HL-60 (cell line): ENCODE measurements at regions not wholly inside any gene's neighbourhood (a gene's known extent, or its start where the extent isn't known, plus 50 kb on each side); places are given as distances from the start of the nearest gene placed in this dataset.

Source experiments
- DNase-seq, 2 experiments: peaks; one replicate each; pipeline ENCODE4 v3.0.0-alpha.2; 2010 to 2020; ENCODE audit warnings: low read depth in 1 of 2, low spot score in 1 of 2
- H3K27ac ChIP-seq: fragments of 250-450 bp; sonication (Bioruptor Pico); replicated peaks from 2 replicates; pipeline ENCODE4 v1.5.1; 2020; ENCODE audit warnings: mild to moderate bottlenecking, moderate library complexity
- H3K27me3 ChIP-seq: fragments of 250-450 bp; sonication (Bioruptor Pico); 2 replicates; pipeline ENCODE4 v1.5.1; 2021; ENCODE audit warnings: mild to moderate bottlenecking, moderate library complexity; ENCODE audit not compliant: insufficient read depth, poor library complexity, severe bottlenecking
- H3K4me3 ChIP-seq: replicated peaks from 2 replicates; pipeline ENCODE4 v1.5.1; 2011; ENCODE audit warnings: mild to moderate bottlenecking, control low read depth, low read length; ENCODE audit not compliant: insufficient read depth
- GABPA ChIP-seq: IDR thresholded peaks from 2 replicates; pipeline ENCODE4 v1.6.1; 2012; ENCODE audit warnings: low read depth
- POLR2AphosphoS5 ChIP-seq: IDR thresholded peaks from 2 replicates; pipeline ENCODE4 v1.6.1; 2012; ENCODE audit warnings: low read depth
- SPI1 ChIP-seq: IDR thresholded peaks from 2 replicates; pipeline ENCODE4 v1.6.1; 2012; ENCODE audit warnings: low read depth, mild to moderate bottlenecking, borderline replicate concordance
- TF ChIP-seq, protein P1 (sequence below): IDR thresholded peaks from 2 replicates; pipeline ENCODE4 v1.6.1; 2012; ENCODE audit warnings: low read depth; ENCODE audit not compliant: insufficient replicate concordance
- TF ChIP-seq, protein P2 (sequence below): IDR thresholded peaks from one replicate; pipeline ENCODE4 v1.5.1; 2011; ENCODE audit warnings: low read length, control low read depth, inconsistent platforms; ENCODE audit not compliant: insufficient read depth

DNA sequence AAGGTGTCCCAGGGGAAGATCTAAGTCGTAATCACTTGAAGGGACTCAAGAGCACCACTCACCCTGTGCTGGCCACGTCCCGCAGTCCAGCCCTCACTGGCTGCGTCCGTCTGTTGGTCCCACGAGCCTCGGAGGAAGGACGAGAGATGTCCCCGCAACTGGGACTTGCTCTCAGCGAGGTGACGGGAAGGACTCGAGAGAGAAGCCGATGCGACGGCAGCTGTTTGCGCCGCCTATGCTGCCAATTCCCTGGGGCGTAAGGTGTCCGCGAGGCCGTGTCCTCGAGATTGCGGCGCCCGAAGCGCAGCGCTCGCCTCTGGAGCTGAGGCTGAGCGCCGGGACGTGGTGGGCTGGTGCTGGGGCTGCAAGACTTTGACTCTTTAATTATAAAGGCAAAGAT, 100.6 kb upstream of the SEMA3E start:
- H3K4me3 ChIP-seq, result no peak overlapping the region
- no peak for DNase-seq
- H3K27ac ChIP-seq, result no peak overlapping the region
- H3K27me3 ChIP-seq, result no peaks in the 10 kb centered on the region
- TF ChIP-seq, protein P1, sequence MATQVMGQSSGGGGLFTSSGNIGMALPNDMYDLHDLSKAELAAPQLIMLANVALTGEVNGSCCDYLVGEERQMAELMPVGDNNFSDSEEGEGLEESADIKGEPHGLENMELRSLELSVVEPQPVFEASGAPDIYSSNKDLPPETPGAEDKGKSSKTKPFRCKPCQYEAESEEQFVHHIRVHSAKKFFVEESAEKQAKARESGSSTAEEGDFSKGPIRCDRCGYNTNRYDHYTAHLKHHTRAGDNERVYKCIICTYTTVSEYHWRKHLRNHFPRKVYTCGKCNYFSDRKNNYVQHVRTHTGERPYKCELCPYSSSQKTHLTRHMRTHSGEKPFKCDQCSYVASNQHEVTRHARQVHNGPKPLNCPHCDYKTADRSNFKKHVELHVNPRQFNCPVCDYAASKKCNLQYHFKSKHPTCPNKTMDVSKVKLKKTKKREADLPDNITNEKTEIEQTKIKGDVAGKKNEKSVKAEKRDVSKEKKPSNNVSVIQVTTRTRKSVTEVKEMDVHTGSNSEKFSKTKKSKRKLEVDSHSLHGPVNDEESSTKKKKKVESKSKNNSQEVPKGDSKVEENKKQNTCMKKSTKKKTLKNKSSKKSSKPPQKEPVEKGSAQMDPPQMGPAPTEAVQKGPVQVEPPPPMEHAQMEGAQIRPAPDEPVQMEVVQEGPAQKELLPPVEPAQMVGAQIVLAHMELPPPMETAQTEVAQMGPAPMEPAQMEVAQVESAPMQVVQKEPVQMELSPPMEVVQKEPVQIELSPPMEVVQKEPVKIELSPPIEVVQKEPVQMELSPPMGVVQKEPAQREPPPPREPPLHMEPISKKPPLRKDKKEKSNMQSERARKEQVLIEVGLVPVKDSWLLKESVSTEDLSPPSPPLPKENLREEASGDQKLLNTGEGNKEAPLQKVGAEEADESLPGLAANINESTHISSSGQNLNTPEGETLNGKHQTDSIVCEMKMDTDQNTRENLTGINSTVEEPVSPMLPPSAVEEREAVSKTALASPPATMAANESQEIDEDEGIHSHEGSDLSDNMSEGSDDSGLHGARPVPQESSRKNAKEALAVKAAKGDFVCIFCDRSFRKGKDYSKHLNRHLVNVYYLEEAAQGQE, result no peak
- TF ChIP-seq SPI1, result no peak
- TF ChIP-seq POLR2AphosphoS5, result no peak
- TF ChIP-seq, protein P2, sequence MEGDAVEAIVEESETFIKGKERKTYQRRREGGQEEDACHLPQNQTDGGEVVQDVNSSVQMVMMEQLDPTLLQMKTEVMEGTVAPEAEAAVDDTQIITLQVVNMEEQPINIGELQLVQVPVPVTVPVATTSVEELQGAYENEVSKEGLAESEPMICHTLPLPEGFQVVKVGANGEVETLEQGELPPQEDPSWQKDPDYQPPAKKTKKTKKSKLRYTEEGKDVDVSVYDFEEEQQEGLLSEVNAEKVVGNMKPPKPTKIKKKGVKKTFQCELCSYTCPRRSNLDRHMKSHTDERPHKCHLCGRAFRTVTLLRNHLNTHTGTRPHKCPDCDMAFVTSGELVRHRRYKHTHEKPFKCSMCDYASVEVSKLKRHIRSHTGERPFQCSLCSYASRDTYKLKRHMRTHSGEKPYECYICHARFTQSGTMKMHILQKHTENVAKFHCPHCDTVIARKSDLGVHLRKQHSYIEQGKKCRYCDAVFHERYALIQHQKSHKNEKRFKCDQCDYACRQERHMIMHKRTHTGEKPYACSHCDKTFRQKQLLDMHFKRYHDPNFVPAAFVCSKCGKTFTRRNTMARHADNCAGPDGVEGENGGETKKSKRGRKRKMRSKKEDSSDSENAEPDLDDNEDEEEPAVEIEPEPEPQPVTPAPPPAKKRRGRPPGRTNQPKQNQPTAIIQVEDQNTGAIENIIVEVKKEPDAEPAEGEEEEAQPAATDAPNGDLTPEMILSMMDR, result no peak
- TF ChIP-seq GABPA, result no peak

DNA sequence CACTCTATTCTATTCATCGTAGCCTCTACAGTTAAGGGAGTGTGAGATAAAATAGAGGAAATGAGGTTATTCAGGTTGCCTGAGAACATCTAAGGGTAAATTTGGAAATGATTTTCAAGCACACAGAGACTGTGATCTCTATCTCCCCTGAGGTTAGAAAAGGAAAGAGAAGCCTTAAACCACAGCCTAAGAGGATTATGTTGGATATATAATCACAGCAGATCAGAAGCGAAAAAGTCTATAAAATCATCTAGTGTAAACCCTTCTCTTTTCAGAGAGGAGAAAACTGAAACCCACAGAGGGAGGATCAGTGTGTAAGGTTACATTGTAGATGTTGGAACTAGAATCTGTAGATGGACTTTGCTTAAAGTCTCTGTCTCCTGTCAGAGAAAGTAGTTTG, 90.6 kb upstream of the SEMA3E start:
- Histone ChIP-seq H3K27me3 (no peaks in the 10 kb centered on the region), H3K27ac (no peak overlapping the region), H3K4me3 (no peak overlapping the region)
- DNase-seq, result no peak
- 0 out of 2 replicates have a peak, but pooled peaks have one; percentile 12 for TF ChIP-seq SPI1
- TF ChIP-seq, protein P1, result no peak

DNA sequence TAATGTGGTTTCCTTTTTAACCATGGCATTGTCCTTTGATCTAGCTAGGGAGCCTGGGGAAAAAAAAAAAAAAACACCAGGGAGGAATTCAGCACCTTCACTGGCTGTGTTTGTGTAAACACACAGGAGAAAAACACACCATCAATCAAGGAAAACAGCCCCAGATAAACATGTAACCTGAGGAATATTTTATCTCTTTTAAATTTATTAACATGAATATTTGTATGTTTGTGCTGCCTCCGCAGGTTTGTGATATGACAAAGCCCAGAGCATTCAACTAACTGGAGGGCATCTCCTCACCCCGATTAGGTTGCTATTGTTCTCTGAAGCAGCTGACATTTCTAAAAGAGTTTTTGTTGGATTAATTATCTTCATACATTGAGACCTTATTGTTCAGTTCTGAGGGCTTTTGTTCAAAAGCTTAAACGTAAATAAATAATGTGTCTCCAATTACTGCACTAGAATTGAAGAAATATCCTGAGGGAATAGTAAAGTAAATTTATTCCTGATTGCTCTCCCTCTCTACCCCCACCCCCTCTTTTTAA, 89.4 kb upstream of the SEMA3E start:
- no peak for DNase-seq
- Histone ChIP-seq H3K27ac (no peak overlapping the region), H3K4me3 (no peak overlapping the region), H3K27me3 (no peaks in the 10 kb centered on the region)
- no peak for TF ChIP-seq SPI1
- no peak for TF ChIP-seq POLR2AphosphoS5
- TF ChIP-seq, protein P2, result no peak
- no peak for TF ChIP-seq GABPA
- TF ChIP-seq, protein P1, result no peak
